ENCODE measurements at regions not wholly inside any gene's neighbourhood (a gene's known extent, or its start where the extent isn't known, plus 50 kb on each side); places are given as distances from the start of the nearest gene placed in this dataset.
"Not testable (repeated sequence)": the region's sequence is repeated elsewhere in the genome, so short reads cannot be mapped to it uniquely, and the experiment has no call there.

DNA sequence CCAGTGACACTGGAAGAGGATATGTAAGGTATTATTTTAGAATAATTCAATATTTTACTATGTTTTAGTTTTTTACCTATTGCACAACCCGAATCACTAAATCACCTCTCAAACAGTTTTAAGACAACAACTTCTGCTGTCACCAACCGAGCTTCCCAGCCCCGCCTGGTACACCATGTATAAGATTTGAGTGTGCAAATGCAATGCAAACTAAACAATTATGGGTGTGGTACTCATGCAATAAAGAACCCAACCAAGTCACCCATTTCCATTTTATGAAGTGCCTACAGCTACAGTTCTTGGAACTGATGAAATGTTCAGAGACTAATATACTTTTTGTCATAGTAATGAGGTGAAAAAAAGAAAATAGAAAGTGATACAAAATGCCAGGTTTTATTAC lies 256.2 kb downstream of the TAFA4 start:
- DNase-seq (ENCODE audit: low read depth) = no peak

DNA sequence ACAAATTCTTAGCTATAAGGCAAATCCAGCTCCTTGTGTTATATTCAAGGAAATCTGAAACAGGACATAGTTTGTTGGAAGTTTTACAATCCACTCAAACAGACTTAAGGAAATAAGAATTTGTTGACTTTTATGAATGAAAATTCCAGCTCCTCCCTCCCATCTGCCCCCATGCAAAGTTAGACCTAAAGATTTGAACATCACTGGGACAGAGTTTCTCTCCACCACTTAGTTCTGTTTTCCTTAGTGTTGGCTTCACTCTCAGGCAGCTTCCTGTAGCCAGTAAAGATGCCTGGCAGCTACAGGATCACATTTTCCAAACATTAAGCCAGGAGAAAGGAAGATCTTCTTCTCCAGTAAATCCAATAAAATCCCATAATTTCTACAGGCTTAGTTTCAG lies 265.0 kb downstream of the TAFA4 start:
- no peak for DNase-seq (ENCODE audit: low read depth)

DNA sequence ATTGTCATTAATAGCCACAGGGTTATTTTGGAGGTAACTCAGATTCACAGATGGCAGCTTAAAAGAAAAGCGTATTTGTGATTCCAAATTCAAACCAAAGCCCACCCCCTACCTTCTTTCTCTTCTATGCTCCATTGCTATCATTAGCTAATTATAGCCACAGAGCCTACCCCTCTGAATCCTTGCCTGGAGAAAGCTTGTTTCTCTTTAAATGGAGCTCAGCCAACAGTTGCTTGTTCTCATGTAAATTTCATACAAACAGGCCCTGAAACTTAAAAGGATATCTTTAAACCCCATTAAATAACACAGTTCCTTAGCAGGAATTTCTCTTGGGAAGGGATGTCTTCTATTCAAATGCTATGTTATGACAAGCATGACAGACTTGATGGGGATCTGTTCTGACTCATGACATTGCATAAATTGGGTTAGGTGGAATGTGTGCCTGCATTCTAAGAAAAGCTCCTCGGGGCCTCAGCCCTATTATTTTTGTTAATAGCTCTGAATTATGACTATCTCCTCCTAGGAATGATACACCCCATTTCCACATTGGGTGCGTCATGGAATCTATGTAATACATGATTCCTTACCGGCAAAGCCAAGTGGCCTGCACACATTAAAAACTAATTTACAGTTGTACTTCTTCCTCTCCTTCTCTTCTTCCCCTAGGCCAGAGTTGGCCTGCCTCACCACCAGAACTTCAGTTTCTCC lies 265.8 kb downstream of the TAFA4 start:
- peak; percentile 46 for DNase-seq (ENCODE audit: low read depth)

DNA sequence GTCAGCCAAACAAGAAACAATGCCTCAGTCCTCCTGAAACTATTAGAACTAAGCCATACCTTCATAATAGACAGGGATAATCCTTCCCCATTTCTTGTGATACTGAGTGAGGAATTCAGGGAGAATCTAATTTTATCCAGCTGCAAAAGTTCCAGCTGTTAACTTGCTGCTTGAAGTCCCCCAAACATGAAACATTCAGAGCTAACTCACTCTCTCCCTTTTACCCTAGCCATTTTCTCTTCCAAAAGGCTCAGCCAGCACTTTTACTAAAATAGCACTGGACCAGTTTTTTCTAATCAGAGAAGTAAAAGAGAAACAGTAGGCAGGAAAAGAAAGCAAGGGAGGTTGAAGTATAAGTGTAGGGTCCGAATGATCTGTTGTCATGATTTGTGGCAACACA lies 268.1 kb downstream of the TAFA4 start:
- DNase-seq (ENCODE audit: low read depth) = no peak

DNA sequence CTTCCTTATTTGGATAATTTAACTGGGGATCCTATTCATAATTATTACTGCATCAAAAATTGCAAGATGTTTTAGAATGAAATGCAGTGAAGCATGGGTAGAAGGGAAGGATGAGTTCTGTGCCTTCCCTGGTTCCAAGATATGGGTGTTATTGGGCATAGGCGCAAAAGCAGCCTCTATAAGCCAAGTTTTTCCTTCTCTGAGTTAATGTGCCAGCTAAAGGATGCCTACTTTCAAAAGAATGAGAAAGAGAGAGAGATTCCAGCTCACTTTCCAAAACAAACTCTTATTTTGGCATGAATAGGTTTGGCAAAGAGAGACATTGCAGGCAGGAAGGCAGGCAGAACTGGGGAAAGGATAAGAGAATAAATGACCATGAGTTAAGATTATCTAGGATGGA lies 270.2 kb downstream of the TAFA4 start:
- DNase-seq (ENCODE audit: low read depth) = no peak

DNA sequence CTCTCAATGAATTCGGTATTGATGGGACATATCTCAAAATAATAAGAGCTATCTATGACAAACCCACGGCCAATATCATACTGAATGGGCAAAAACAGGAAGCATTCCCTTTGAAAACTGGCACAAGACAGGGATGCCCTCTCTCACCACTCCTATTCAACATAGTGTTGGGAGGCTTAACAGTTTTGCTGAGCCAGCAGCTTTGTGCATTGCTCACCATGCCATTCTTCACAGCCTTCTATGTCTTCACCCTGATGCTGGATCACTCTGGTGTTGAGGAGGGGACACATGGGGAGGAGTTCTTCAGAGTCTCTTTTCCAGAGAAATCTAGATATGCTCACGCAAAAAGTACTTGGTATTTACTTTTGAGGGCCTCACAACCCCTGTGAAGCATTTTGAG lies 281.7 kb downstream of the TAFA4 start:
- DNase-seq (ENCODE audit: low read depth) = not testable (repeated sequence)

DNA sequence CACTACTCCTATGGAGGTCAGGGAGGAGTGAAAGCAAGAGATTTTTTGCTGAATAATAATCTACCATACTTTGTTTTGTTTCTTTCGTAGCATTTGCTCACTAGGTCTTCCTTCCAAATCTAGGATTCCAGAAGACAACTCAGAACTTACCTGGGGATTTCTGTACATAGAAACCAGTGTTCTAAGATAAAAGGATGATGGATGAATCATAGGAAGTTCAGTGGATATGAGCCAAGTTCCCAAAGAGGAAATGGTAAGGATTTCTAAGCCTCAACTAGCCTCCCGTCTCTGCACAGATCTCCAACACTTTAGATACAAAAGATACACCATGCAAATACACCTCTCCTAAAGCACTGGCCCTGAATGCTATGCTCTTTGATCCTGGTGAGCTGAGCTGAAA lies 283.9 kb downstream of the TAFA4 start:
- no peak for DNase-seq (ENCODE audit: low read depth)

DNA sequence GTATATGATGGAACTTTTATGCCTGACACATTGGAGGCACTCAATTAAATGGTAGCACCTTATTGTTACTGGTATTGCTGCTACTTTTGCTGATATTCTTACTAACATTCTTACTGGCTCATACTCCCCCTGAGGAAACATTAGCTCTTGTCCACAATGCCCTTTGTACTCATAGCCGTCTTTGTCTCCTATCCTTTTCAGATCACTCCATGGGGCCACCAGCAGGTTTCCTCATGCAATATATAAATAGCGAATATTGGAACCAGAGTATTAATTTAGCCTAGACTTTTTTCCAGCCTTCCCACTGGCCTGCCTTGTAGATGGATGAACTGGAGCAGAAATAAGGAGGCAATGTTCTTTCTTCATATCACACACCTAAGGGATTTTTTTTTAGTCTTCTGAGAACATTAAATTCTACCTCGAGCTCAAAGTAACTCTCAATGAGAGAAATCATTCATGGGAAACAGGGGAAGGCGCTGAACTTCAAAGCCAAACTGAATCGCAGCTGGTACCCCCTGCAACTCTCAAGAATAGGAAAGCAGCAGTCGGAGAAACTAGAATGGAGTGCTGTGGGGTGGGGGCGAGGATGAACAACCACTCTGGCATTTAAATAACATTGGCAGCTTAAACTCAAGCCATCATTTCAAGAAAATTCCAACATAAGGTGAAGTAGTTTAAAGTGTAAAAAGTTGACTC lies 300.3 kb downstream of the TAFA4 start:
- DNase-seq (ENCODE audit: low read depth) = no peak

DNA sequence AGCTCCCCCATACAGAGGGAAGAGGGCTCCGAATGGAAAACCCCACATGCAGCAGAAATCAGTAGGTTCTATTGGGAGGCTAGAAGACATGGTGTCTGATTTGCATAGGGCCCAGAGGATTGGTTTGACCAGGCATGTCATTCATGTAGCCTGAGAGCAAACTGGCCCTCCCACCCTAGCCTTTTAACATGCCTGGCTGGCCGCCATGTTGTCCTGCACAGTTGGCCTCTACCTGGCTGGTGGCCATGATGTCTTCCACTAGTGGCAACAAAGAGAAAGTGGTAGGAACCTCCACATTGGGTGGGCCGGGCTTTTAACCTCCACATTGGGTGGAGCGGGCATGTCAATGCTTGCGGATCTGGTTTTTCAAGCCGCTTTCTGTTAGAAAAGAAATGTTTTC lies 312.1 kb downstream of the TAFA4 start:
- DNase-seq (ENCODE audit: low read depth) = no peak

DNA sequence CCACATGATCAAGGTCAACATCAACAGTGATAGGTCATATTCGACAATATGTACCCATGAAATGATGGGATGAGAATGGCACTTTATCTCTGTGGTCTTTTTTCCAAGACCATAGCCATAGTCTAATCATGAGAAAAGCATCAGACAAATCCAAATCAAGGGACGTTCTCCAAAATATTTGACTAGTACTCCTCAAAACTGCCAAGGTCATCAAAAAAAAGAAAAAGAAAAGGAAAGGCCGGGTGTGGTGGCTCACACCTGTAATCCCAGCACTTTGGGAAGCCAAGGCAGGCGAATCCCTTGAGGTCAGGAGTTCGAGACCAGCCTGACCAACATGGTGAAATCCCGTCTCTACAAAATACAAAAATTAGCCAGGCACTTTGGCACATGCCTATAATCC lies 318.3 kb downstream of the TAFA4 start:
- no peak for DNase-seq (ENCODE audit: low read depth)

DNA sequence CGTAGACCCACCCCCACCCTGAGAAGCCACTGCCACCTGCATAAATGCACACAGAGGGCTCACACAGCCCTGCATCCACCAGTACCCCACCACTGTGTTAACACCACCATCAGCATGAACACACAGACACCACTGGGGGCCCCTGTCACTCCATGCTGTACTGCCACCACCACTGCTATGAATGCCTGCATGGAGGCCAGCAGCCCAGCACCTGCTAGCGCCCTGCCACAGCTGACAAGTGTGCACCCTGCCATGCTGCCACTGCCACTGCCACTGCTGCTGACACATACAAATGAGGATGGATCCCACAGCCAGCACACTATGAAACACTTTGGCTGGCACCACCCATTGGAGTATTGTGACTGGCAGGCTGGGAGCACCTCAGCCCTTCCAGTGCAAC lies 361.0 kb downstream of the TAFA4 start:
- DNase-seq (ENCODE audit: low read depth) = no peak

DNA sequence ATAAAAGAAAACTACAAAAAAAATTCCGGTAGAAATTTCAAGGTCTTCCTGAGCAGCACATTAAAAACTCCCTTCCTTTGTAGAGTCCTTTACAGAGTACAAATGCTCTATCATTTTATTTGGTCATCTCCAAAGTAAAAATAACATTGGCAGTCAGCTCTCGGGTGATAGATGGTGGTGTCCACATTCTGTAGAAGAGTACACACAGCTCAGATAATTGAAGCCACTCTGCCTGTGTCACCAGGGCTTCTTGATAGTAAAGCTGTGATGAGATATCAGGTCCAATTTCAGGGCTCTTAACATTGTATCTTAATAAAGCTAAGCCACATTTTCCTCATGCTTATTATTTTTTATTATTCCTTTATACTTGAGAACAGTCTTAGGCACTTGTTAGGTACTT lies 371.6 kb downstream of the TAFA4 start:
- no peak for DNase-seq (ENCODE audit: low read depth)

DNA sequence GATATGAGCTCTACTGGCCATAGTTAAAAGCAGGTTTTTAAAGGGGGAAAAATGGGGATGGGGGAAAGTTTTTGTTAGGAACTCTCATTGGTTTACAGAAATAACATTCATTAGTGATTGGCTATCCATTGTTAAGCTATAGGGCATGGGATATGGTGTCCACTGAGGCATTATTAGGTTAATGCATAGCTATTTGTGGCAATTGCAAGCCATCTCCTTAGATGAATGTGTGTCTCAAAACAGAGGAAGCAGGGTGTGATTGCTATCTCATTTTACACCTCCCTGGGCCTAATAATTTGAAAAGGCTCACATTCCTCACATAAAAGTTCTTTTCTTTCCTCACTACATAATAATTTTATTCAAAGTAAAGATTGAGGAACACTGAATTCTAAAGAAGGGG lies 396.6 kb downstream of the TAFA4 start:
- no peak for DNase-seq (ENCODE audit: low read depth)

DNA sequence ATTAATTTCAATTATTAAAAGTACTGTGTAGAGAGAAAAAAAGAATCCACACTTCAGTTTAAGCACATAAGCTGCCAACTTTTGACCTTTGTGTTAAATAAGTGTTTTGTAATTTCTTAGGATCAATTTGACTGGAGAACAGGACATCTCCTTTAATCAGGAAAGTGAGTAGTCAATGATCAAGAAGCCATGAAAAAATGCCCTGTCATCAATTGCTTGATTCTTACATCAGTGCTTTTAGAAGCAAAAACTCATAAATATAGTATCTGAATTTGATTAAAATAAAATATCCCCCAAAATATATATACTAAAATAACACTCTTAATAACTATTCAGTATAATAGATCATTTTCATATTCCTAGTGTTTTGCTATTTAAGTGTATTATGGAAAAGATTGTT lies 409.0 kb downstream of the TAFA4 start:
- no peak for DNase-seq (ENCODE audit: low read depth)

DNA sequence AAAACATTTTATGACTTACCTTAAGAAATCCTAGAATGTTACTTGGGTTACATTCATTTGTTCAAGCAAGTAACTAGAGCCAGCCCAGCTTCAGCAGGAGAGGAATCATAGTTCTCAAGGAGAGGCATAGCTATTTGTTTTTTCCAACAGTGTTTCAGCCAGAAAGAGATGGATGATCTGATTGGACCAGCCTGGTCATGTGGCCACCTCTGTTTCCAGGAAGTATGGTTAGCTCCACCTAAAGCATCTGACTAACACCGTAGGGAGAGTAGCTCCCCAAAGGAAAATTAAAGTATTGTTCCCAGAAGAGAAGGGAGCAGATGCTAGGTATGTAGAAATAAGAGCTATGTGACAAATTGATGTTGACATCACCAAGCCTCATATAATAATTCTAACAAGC lies 417.1 kb downstream of the TAFA4 start:
- no peak for DNase-seq (ENCODE audit: low read depth)

DNA sequence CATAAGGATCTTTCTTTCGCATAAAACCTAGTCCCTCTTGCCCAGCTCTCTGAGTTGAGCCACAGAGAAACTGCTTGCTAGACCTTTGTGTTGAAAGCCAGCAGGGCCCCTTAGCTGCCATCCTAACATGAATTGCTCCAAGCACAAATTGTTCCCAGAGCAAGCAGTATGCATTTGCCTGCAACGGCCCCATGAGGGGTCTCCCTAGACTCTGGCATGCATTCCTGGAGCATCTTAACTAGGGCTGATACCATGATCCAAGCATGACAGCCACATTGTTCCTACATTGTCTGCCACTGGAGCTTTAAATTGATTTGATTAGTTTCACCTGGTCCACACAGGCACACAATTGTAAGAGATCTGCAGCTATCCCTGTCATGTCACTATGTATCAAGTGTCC lies 428.1 kb downstream of the TAFA4 start:
- no peak for DNase-seq (ENCODE audit: low read depth)

DNA sequence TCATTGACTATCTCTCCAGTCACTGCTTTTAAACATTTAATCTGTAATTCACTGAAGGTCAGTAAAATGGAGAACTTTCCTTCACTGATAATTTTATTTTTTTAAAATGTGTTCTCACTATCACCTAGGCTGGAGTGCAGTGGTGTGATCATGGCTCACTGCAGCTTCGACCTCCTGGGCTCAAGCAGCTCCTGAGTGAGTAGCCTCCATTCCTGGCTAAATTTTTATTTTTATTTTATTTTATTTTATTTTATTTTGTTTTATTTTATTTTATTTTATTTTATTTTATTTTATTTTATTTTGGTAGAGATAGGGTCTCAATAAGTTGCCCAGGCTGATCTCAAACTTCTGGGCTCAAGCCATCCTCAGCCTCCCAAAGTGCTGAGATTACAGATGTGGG lies 446.5 kb downstream of the TAFA4 start:
- not testable (repeated sequence) for DNase-seq (ENCODE audit: low read depth)

DNA sequence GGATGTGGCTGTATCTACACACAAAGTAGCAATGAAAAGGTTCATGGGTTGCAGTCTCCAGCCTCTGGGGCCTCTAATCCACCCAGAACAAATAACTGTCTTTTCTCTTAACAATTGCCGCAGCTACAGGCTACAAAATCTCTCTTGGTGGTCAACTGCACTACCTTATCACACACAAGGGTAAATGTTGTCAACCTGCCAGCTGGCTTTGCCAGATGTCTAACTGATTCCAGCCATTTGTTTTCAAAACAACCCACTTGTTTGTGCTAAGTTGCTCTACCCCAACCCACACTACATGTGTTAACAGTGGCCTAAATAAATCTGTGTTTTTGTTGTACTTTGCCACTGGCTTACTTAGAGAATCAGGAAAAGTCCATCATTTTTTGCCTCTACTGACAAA lies 447.3 kb downstream of the TAFA4 start:
- DNase-seq (ENCODE audit: low read depth) = no peak

DNA sequence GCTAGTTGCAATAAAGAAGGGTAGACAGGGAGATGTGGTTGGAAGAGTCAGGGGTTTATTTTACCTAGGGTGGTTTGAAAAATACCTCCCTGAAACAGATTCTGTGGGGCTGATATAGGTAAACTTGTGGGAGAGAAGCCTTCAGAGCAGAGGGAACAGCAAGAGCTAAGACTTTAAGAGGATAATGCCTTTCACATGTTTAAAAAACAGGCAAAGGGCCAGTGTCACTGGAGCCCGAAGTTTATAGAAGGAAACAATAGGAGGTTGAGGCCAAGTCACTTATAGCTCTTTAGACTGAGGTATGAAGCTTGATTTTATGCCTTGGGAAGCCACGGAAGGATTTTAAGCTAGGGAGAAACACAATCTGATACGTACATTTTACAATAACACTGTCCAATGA lies 448.7 kb downstream of the TAFA4 start:
- DNase-seq (ENCODE audit: low read depth) = no peak

DNA sequence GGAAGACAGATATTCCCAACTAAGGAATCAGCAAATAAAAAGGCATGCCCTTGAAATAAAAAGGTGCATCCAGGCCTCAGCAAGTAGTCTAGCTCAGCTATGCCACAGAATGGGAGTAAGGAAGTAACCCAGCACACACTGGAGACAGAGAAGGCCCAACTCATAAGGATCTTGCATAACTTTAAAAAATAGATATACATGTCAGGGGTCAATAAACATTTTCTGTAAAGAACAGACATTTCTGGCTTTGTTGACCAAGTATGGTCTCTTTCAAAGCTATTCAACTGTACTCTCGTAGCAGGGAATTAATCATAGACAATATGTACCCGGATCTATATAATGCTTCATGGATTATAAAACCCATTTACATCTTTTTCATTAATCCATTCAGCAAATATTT lies 449.3 kb downstream of the TAFA4 start:
- DNase-seq (ENCODE audit: low read depth) = no peak

DNA sequence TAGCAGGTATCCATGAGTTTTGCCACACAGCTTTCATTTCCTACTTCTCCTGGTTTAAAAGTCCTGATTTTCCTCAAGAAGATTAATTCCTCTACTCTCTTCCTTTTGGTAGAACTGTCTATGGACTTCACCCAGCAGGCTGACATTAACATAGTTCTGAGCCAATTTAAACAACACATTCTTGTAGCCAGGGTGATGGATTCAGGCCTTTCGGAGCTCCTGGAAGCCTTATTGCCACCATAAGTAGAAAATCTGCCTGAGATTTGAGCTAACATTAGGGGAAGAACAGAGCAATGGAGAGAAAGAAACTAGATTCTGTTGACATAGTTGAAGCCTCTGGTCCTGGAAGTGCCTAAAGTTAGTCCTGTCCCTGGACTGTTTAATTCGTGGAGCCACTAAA lies 449.8 kb downstream of the TAFA4 start:
- no peak for DNase-seq (ENCODE audit: low read depth)

DNA sequence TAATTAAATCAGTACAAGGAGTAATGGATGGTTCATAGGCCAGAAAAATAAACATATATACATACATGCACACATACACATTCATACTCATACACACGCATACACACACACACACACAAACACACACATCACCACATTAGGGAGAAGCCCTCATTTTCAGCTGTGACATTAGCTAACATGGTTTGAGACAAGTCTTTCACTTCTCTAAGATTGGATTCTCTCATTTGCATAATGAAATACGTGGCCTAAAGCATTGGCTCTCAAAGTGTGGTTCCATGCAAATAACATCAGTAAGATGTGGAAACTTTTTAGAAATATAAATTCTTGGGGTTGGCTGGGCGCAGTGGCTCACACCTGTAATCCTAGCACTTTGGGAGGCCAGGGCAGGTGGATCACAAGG lies 452.6 kb downstream of the TAFA4 start:
- DNase-seq (ENCODE audit: low read depth) = no peak

DNA sequence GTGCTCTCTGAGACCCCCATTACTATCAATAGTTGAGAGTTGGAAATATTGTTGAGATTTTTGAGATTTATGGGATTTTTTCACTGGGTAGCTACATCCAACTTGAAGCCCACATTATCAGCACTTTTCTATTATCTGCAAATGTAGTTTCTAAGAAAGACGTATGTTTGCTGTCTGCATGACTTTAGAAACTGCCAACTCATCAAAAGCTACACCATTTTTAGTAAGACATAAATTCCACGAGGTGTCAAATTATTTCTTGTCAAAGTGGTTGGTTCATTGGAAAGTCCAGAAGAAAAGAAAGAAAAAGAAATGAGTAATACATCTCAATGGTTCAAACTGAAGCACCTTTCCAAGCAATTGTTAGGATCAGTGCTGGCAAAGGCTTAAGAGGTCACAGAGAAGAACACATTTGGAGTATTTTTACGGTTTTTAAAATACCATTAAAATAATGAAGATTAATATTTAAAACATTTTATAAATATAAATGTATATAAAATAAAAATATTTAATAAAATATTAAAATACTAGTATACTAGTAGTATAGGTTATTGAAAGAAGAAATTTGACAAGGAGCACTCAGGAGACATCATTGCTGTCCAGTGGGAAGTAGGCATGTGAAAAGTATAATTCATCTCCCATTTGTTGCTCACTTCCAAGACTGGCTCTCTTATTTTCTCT lies 463.5 kb downstream of the TAFA4 start:
- DNase-seq (ENCODE audit: low read depth) = no peak

DNA sequence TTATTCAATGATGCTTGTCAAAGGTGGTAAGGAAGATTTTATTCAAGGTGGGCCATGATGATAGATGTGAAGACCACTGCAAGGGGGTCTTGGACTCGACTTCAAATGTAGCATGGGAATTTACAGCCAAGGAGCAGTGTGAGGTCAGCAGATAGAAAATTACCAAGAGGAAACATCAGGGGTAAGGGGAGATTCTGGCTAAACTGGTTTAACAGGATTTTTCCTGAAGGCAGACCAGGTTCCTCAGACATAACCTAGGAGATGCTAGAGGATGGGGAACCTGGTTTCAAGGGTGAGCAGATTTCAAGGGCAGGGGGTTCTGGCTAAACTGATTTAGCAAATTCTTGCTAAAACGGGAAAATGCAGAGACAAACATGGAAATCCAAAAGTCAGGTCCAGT lies 464.9 kb downstream of the TAFA4 start:
- no peak for DNase-seq (ENCODE audit: low read depth)
